Smooth muscle cell (in vitro differentiated cells): ENCODE measurements at regions not wholly inside any gene's neighbourhood (a gene's known extent, or its start where the extent isn't known, plus 50 kb on each side); places are given as distances from the start of the nearest gene placed in this dataset.
"Not testable (repeated sequence)": the region's sequence is repeated elsewhere in the genome, so short reads cannot be mapped to it uniquely, and the experiment has no call there.

Experiments
- DNase-seq: peaks from one replicate; lab custom pipeline; 2025; ENCODE audit not compliant: unreplicated experiment; lab: John Stamatoyannopoulos, UW
- H2AFZ ChIP-seq: fragments of 200-600 bp; sonication (generic); 2 replicates; pipeline ENCODE4 v1.6.0; 2016; ENCODE audit warnings: antibody characterized with exemption, low read depth, mild to moderate bottlenecking
- H3F3A ChIP-seq: fragments of 200-600 bp; sonication (generic); 2 replicates; pipeline ENCODE4 v1.6.0; 2017; ENCODE audit warnings: antibody characterized with exemption, low read depth
- H3K27ac ChIP-seq: fragments of 200-600 bp; sonication (generic); 2 replicates; pipeline ENCODE4 v1.5.1; 2016; ENCODE audit warnings: low read depth, mild to moderate bottlenecking
- H3K27me3 ChIP-seq: fragments of 200-600 bp; sonication (generic); 2 replicates; pipeline ENCODE4 v1.6.1; 2016; ENCODE audit warnings: low read depth, mild to moderate bottlenecking
- H3K36me3 ChIP-seq: fragments of 200-600 bp; sonication (generic); 2 replicates; pipeline ENCODE4 v1.5.1; 2016; ENCODE audit warnings: low read depth
- H3K4me1 ChIP-seq: fragments of 200-600 bp; sonication (generic); 2 replicates; pipeline ENCODE4 v1.5.1; 2016; ENCODE audit warnings: low read depth
- H3K4me2 ChIP-seq: fragments of 200-600 bp; sonication (generic); 2 replicates; pipeline ENCODE4 v1.6.0; 2016; ENCODE audit warnings: mild to moderate bottlenecking
- H3K4me3 ChIP-seq: fragments of 200-600 bp; sonication (generic); 2 replicates; pipeline ENCODE4 v1.5.1; 2016; ENCODE audit warnings: mild to moderate bottlenecking
- H3K79me2 ChIP-seq: fragments of 200-600 bp; sonication (generic); 2 replicates; pipeline ENCODE4 v1.6.0; 2016; ENCODE audit warnings: low read depth, mild to moderate bottlenecking
- H3K9ac ChIP-seq: fragments of 200-600 bp; sonication (generic); 2 replicates; pipeline ENCODE4 v1.6.0; 2016; ENCODE audit warnings: low read depth
- H3K9me3 ChIP-seq: fragments of 200-600 bp; sonication (generic); replicated peaks from 2 replicates; pipeline ENCODE4 v1.5.1; 2016; ENCODE audit warnings: low read depth
- H4K20me1 ChIP-seq: fragments of 200-600 bp; sonication (generic); 2 replicates; pipeline ENCODE4 v1.6.0; 2016; ENCODE audit warnings: low read depth
- WGBS: methylation state at CpG from one replicate; pipeline ENCODE4 v1.1.7; 2016; ENCODE audit warnings: low lambda C conversion rate; 5-methylcytosine and 5-hydroxymethylcytosine counted together
- TF ChIP-seq, protein P1 (sequence below): fragments of 200-600 bp; sonication (generic); IDR thresholded peaks from 2 replicates; pipeline ENCODE4 v1.5.1; 2017; ENCODE audit warnings: borderline replicate concordance, mild to moderate bottlenecking, antibody characterized with exemption; ENCODE audit not compliant: insufficient read depth, poor library complexity, severe bottlenecking

DNA sequence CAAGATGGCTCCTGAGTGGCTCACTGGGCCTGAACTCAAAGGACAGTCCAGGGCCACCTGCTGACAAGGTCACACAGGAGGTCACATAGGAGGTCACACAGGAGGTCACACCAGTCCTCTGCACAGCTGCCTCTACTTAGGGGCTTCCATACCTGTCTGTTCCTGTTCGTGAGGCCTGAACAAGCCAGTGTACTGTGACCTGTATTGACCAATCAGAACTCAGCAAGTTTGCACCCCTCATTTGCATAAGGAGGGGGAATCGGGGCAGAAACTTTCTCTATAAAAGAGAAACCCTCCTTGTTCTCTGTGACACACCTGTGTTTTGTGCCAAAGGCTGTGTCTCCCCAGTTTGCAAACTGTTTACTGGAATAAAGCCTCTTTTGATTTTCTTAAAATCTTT, 478.9 kb downstream of the EIPR1 start:
- Histone ChIP-seq H3K79me2 (no peaks in the 10 kb centered on the region), H3K4me1 (no peaks in the 10 kb centered on the region), H3K9ac (no peak overlapping the region), H3K4me2 (no peak overlapping the region), H3K4me3 (no peak overlapping the region), H3K9me3 (no peaks in the 10 kb centered on the region), H3K36me3 (no peaks in the 10 kb centered on the region), H3F3A (no peaks in the 10 kb centered on the region), H4K20me1 (no peaks in the 10 kb centered on the region), H3K27ac (no peak overlapping the region), H3K27me3 (no peaks in the 10 kb centered on the region), H2AFZ (no peak overlapping the region)
- 87% methylated on average over 2 of the region's 2 CpGs for WGBS
- DNase-seq: no peak
- TF ChIP-seq, protein P1, sequence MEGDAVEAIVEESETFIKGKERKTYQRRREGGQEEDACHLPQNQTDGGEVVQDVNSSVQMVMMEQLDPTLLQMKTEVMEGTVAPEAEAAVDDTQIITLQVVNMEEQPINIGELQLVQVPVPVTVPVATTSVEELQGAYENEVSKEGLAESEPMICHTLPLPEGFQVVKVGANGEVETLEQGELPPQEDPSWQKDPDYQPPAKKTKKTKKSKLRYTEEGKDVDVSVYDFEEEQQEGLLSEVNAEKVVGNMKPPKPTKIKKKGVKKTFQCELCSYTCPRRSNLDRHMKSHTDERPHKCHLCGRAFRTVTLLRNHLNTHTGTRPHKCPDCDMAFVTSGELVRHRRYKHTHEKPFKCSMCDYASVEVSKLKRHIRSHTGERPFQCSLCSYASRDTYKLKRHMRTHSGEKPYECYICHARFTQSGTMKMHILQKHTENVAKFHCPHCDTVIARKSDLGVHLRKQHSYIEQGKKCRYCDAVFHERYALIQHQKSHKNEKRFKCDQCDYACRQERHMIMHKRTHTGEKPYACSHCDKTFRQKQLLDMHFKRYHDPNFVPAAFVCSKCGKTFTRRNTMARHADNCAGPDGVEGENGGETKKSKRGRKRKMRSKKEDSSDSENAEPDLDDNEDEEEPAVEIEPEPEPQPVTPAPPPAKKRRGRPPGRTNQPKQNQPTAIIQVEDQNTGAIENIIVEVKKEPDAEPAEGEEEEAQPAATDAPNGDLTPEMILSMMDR: no peak

DNA sequence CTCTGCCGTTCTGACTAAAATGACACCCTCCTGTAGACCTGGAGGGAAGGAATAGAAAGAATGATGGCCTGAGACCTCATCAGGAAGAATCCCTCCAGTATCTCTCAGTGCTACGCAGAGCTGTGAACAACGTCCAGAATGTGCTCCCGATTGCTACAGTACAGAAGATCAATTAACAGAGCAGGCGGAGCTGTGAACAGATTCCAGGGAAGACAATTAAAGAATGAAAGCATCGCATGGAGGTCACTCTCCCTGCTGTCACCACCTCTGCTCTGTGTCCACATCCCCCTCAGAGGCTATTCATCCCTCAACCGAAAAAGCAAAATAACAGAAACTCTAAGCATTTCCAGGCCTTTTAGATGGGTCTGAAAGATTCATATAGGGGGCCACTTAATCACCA, 481.0 kb downstream of the EIPR1 start:
- H3K9me3 ChIP-seq: no peaks in the 10 kb centered on the region
- H4K20me1 ChIP-seq: no peaks in the 10 kb centered on the region
- no peaks in the 10 kb centered on the region for H3K36me3 ChIP-seq
- H3K4me1 ChIP-seq: no peaks in the 10 kb centered on the region
- DNase-seq: no peak
- no peak overlapping the region for H2AFZ ChIP-seq
- H3K4me3 ChIP-seq: no peak overlapping the region
- no peaks in the 10 kb centered on the region for H3K27me3 ChIP-seq
- TF ChIP-seq, protein P1: no peak
- no peak overlapping the region for H3K4me2 ChIP-seq
- no peak overlapping the region for H3K27ac ChIP-seq
- WGBS: 93% methylated on average over 7 of the region's 7 CpGs
- H3K79me2 ChIP-seq: no peaks in the 10 kb centered on the region
- H3F3A ChIP-seq: no peaks in the 10 kb centered on the region
- no peak overlapping the region for H3K9ac ChIP-seq

- no peak overlapping the region for H3K4me2 ChIP-seq
- H4K20me1 ChIP-seq: no peaks in the 10 kb centered on the region
- H2AFZ ChIP-seq: no peak overlapping the region
- H3K36me3 ChIP-seq: no peaks in the 10 kb centered on the region
- TF ChIP-seq, protein P1: no peak
- no peak overlapping the region for H3K9ac ChIP-seq
- H3K79me2 ChIP-seq: no peaks in the 10 kb centered on the region
- no peaks in the 10 kb centered on the region for H3K27me3 ChIP-seq
- no peaks in the 10 kb centered on the region for H3F3A ChIP-seq
- no peak for DNase-seq
- 96% methylated on average over 5 of the region's 5 CpGs for WGBS
- no peak overlapping the region for H3K27ac ChIP-seq
- no peak overlapping the region for H3K4me3 ChIP-seq
- no peaks in the 10 kb centered on the region for H3K9me3 ChIP-seq
- H3K4me1 ChIP-seq: no peaks in the 10 kb centered on the region
Observed at GRCh38 chr2:2896011-2896410, 481.6 kb downstream of the EIPR1 start.

GRCh38 chr2:2894011-2894410, 483.6 kb downstream of the EIPR1 start:
- H3K9ac ChIP-seq, H3K9me3 ChIP-seq, H3K4me2 ChIP-seq, DNase-seq, H3K4me1 ChIP-seq, H2AFZ ChIP-seq, H3K36me3 ChIP-seq, H3K27me3 ChIP-seq, H3K27ac ChIP-seq, H3F3A ChIP-seq, H3K4me3 ChIP-seq, H4K20me1 ChIP-seq, H3K79me2 ChIP-seq: not testable (repeated sequence)
- WGBS: 85% methylated on average over 19 of the region's 19 CpGs
